Midbrain (tissue), 1 donor: ENCODE measurements at regions not wholly inside any gene's neighbourhood (a gene's known extent, or its start where the extent isn't known, plus 50 kb on each side); places are given as distances from the start of the nearest gene placed in this dataset.

Source experiments
- DNase-seq: peaks from one replicate; lab custom pipeline; 2025; lab: John Stamatoyannopoulos, UW

DNA sequence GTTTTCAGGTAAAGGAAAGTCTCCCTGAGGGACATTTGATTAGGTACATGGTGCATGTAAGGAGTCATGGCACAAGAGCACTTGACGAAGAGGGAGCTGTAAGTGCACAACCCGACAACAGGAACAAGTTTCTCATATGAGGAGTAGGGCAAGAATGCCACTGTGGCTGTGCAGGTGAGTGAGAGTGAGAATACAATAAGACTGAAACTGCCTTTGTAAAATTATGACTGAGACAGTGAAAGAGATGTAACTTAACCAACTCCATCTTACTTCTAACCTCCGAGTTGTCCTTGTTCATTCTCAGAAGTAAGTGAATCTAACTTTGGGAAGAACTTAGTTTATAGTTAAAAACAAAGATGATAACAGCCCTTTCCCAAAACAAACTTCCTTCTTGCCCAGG lies 1025.8 kb upstream of the CNTNAP5 start:
- DNase-seq: no peak

DNA sequence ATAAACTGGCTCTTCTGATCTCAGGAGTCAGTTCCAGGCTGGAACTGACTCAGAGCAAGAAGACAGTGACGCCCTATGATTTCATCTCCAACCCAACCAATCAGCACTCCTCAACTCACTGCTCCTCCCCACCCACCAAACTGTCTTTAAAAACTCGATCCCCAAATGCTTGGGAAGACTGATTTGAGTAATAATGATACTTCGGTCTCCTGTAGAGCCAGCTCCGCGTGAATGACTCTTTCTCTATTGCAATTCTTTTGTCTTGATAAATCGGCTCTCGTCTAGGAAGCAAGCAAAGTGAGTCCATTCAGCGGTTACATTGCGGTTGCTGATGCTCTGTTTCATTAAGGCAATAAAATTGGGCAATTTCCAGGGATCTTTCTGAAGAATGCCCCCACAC lies 1025.3 kb upstream of the CNTNAP5 start:
- no peak for DNase-seq

DNA sequence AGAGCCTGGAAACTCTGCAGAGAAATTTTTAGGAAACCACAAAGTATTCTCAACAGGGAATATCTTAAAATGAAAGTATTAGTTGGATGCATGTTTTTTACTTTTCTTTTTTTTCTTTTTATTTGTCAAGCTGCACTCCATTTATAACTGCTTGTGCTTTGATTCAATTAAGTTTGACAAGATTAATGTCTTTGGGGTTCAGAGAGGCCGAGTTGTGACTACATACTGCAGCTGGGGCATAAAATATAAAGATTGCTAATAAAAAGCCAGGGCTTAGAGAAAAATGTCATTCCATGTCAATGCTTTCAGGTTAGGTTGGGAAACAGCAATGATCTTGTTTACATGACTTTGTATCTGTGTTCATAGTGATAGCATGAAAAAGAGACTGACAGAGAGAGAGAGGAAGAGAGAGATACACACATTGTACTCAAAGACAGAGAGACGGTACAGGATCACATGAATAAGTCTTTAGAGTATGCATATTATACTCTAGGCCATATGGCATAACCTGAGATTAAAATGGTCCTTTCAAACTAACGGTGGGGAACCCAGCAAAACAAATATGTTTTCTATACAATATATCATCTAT lies 1022.3 kb upstream of the CNTNAP5 start:
- no peak for DNase-seq

DNA sequence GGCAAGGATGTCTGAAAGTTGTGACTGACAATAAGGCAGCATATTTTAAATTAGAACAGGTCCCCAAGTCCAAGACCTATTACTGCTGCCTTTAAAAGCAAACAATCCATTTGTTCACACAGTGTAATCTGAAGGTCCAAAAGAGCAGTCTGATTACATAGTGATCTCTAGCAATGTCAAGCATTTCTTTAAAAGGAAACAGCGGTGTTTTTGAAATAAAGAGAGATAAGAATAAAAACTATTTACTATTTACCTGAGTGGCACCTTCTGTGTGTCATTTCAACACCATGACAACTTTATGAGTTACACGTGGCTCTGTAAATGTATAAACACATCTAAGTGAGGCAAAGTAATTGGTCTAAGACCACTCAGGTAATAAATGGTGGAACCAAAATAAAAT lies 1009.9 kb upstream of the CNTNAP5 start:
- no peak for DNase-seq

DNA sequence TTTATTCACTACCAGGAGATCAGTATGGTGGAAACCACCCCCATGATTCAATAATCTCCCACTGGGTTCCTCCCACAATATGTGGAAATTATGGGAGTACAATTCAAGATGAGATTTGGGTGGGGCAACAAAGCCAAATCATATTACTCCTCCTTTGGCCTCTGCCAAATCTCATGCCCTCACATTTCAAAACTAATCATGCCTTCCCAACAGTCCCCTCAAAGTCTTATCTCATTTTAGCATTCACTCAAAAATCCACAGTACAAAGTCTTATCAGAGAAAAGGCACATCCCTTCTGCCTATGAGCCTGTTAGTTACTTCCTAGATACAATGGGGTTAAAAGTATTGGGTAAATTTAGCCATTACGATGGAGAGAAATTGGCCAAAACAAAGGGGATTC lies 989.5 kb upstream of the CNTNAP5 start:
- no peak for DNase-seq

DNA sequence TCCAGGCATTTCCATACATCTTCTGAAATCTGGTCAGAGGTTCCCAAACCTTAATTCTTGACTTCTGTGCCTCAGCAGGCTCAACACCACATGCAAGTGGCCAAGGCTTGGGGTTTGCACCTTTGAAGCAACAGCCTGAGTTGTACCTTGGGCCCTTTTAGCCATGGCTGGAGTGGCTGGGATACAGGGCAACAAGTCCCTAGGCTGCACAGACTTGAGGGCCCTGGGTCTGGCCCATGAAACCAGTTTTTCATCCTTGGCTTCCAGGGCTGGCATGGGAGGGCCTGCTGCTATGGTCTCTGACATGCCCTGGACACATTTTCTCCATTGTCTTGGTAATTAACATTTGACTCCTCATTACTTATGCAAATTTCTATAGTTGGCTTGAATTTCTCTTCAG lies 988.8 kb upstream of the CNTNAP5 start:
- no peak for DNase-seq

DNA sequence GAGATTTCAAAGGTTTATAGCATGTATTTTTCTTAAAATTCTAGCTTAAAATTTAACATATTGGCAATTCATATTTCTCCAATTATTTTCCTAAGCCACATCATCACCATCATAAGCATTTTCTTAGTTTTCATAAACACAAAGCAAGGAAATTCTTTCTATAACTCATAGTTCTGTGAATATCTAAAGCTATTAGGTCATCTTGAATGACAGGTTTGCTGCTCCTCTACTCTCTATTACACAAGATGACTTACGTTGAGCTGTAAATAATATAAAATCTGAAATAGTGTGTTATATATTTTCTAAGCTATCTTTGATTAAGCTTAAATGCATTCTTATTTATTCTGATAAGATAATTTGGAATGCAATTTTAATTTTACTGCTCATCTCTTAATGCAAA lies 984.6 kb upstream of the CNTNAP5 start:
- DNase-seq: no peak

DNA sequence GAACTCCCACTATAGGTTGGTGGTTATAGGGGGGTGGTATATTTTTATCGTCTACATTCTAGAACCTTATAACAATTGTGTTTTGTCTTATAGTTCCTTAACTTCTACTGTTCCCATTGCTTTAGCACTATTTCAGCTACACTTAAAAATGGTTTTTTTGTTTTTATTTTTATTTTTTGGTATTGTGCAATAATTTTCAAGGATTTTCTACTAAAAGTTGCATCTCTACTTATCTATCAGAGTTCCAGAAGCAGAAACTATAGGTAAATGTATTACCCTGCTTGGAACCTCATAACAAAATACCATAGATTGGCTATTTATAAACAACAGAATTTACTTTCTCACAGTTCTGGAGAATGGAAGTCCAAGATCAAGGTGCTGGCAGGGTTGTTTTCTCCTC lies 981.6 kb upstream of the CNTNAP5 start:
- no peak for DNase-seq

DNA sequence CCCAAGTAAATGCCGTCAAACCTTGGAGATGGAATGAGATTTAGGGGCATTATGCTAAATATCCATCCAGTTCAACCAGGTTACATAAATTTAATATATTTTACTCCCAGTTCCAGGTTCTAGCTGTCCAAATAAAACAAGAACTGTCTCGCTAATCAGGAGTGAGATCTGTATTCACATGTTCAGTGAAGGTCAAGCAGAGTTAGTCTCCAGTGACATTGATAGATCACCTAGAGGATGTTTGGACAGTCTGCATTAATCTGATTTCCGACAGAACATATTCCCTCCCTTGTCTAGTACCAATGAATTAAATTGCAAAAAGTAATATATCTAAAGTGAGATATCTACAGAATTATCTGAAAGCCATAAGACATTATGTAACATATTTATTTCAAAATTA lies 979.4 kb upstream of the CNTNAP5 start:
- no peak for DNase-seq

DNA sequence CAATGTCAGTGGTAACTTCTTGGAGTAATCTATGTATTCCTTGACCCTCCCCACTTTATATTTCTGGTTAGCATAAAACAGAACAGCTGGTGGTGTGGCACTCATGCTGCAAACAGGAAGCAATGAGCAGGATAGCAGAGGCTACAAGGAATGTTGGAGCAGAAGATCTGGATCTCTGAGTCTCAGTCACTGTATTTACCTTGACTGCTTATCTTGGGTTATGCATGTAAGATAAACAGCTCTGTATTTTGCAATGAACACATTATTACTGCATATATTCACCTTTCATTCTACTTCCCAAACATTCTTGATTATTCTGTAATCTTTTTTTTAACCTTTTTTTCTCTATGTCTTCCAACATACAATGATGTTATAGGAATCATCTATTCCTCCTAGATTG lies 977.9 kb upstream of the CNTNAP5 start:
- no peak for DNase-seq

DNA sequence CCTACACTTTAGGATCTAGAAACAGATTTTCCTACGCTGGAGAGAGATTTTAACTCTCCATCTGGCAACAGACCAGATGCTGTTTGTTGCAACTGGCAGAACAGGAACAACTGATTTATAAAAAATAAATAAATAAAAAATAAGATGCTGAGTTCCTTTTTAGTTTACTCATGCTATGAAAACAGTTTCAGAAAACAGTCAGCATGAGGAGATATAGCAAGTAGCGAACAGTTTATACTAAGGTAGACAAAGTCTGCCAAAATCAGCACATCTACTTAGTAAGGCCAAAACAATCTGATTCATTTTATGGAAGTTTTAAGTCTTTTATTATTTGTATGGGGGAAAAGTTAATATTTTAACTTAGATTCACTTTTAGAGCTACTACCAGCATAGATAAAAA lies 974.0 kb upstream of the CNTNAP5 start:
- no peak for DNase-seq

DNA sequence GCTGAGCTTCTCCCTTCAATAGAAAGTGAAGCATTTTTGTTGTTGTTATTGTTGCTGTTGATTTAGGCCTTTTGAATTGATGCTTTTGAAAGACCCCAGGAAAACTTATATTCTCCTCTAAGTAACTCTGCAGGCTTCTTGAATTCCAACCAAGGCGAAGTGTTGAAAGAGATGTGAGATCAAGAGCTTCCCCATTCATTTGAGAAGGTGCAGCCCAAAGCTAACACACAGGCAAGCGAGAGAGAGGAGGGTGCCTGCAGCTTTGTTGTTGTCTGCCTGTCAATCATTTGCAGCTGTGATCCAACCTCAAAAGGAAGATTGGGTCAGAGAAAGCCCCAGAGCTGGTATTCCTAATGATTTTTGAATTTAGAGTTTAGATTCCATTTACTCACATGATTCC lies 963.6 kb upstream of the CNTNAP5 start:
- DNase-seq: no peak

DNA sequence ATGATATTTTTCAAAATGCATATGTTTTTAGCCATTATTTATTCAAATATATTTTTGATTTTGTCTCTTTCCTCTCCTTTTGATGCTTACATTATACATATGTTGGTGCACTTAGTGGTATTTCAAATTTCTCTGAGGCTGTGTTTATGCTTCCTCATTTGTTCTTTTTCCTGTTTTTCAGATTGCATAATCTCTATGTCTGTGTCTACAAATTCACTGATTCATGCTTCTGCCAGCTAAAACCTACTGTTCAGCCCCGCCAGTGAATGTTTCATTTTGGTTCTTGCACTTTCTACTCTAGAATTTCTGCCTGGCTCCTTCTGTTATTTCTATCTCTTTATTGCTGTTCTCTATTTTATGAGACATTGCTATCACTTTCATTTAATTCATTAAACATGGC lies 951.7 kb upstream of the CNTNAP5 start:
- DNase-seq: no peak

DNA sequence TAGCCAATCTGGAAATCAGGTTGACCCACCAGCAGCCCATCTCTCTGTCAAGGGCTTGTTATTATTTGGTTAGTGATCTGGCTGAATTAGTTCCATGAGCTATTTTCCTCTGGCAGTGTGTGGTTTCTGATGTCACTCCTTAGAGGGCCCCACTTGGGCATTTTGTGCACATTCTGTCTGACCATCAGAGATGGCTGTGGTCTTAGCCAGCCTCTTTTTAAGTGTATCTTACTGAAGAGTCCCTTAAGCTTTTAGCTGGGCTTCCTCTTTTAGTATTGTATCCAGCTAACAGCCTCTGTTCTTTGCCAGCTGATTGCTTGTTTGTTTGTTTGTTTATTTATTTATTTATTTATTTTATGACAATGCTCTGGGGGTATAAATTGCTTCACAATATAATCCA lies 951.1 kb upstream of the CNTNAP5 start:
- no peak for DNase-seq

DNA sequence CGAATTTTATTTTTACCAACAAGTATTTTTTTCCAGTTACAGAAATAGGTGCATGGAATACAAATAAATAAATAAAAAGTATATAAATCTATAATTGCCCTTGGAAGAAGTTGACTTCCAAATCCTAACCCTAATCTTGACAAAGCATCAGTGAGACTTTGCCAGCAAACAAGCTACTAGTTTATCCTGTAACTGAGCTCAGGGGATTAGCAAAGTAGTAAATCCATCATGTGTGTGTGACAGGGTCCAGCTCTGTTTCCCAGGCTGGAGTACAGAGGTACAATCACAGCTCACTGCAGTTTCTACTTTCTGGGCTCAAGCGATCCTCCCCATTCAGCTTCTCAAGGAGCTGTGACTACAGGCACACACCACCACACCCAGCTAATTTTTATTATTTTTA lies 948.0 kb upstream of the CNTNAP5 start:
- DNase-seq: no peak

DNA sequence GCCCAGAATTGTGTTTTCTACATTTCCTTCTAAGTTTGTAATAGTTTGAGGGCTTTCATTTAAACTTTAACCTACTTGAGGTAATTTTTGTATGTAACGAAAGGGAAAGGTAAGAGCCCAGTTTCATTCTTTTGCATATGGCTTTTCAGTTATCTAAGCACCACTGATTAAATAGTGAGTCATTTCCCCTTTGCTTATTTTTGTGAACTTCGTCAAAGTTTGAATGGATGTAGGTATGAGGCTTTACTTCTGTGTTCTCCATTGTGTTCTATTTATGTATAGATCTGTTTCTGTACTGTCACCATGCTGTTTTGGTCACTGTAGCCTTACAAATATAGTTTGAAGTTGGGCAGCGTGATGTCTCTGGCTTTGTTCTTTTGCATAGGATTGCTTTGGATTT lies 944.8 kb upstream of the CNTNAP5 start:
- no peak for DNase-seq

DNA sequence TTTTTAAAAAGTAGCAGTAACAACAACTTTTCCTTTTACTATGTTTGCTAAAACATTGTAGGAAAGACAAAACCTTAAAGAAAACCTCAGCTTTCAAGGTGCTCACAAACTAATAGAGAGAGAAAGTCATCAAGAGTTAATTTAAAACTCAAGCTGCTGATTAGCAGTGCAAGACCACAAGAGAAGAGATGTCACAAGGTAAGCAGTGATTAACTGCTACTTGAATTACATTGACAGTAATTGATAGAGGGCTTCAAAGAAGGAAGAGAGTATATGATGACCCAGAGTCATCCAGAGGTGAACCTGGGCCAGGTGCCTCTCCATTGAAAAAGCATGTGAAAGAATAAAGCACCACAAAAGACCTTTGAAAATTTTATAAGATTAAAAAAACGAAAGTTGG lies 939.6 kb upstream of the CNTNAP5 start:
- DNase-seq: no peak

DNA sequence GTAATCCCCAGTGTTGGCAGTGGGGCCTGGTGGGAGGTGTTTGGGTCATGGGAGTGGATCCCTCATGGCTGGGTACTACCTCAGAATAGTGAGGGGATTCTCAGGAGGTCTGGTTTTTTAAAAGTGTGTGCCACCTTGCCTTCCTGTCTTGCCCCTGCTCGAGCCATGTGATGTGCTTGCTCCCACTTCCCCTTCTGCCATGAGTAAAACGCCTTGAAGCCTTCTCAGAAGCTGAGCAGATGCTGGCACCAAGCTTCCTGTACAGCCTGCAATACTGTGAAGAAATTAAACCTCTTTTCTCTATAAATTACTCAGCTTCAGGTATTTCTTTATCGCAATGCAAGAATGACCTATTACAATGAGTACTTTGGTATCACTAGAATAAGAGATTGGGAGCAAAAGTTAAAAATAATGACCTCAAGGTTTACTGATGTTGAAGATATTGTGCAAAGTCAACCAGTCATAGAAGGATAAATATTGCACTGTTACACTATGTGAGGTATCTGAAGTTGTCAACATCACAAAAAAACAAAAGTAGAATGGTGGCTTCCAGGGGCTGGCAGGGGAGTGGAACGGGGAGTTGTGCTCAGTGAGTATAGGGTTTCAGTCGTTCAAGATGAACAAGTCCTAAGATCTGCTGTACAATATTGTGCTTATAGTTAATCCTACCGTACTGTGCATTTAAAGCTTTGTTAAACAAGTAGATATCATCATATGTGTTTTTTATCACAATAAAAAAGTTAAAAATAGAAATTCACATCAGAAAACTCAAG lies 938.3 kb upstream of the CNTNAP5 start:
- DNase-seq: no peak

DNA sequence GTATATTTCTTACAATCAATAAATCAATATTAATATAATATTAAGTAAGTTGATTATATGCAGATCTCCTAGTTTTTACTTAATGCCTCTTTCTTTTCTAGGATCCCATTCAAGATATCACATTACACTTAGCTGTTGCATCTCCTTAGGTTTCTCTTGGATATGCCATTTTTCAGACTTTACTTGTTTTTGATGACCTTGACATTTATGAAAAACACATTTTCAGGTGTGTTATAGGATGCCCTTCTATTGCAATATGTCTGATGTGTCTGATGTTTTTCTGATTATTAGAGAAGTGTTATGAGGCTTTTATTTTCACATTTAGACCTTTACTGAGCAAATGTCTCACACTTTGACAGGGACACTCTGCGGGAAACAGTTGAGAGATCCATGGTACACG lies 933.6 kb upstream of the CNTNAP5 start:
- no peak for DNase-seq

DNA sequence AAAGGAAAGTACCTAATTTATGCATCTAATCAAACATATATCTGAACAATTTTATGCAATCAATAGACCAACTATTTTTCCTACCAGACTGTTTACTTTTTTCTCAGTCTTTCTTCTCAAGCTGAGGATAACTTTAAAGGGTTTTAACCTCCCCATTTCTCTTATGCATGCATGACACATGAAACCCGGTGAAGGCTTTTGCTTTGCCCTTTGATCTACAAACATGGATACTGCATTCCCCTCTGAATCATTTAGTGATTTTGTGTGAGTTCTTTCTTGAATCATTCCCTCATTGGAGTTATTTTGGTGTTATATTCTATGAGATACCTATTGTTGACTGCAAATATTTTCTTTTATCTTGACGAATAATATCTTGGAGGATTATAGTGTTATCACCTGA lies 931.9 kb upstream of the CNTNAP5 start:
- DNase-seq: no peak

DNA sequence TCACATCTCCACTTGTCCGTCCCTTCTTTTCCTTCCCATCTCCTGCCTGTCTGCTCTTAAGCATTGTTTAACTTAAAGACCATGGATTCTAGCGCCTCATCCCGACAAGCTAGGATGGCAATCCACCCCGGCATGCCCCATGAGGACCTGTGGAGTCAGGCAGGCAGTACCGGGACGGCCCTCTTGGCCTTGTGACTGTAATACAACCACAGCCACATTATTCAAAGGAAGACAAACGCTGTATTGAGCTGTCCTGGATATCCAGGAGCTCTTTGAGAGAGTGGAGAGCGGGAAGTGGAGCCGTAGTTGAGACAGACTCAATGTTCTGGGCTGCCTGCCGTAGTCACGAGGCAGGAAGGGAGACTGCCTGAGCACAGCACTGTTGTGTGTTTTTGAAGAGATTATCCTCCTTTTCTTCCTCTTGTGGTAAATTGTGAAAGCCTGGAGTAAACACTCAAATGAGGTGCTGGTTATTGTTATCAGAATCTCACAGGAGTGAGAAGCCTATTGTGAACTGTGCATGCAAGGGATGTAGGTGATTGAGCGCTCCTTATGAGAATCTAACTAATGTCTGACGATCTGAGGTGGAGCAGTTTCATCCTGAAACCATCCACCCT lies 929.8 kb upstream of the CNTNAP5 start:
- DNase-seq: no peak

DNA sequence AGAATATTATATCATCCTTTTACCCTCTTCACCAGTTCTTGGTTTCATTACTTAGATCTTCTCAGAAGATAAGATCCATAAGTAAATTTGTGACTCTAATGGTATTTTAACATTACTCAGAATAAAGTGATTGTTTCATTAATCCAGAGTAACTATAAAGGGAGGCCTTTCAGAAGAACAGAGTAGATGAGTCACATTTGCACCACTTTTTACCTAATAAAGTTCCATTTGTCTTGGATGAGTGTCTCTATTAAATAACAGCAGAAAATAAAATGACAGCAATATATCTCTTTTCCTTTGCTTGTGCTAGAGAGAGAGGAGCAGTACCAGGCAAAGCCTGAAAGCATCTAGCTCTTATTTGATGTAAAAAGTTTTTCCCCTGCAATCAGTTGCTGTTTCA lies 926.5 kb upstream of the CNTNAP5 start:
- DNase-seq: no peak

DNA sequence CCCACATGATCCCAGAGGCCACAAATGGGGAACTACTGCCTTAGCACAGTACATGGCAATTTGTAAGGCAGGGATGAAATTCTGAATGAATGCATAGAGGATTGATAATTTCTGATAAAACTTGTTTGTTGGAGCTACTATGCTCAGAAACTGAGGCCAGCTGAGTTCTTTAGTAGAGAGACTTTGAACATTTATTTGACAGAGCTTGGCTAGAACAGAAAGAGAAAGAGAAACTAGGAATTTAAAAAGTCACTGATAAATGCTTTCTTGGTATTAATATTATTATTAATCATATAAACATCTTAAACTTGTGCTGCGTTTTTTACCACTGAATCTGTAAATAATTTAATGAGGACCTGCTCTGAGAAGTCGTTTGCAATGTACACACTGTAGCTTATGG lies 923.7 kb upstream of the CNTNAP5 start:
- no peak for DNase-seq

DNA sequence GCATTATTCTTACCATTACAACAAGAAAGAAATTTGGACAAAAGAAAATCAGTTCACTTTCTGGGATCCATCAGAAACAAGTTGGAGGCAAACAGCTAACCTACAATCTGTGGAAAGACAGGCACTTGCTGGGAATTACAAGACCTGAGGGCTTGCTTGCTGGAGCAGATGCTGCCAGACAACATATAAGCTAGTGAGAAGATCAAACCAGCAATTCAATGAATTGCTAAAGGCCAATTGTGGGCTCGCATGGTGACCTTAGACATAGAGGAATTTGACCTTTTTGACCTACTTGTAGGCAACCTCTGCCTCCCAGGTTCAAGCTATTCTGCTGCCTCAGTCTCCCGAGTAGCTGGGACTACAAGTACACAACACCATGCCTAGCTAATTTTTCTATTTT lies 921.2 kb upstream of the CNTNAP5 start:
- no peak for DNase-seq
